ENCODE measurements at regions not wholly inside any gene's neighbourhood (a gene's known extent, or its start where the extent isn't known, plus 50 kb on each side); places are given as distances from the start of the nearest gene placed in this dataset.

DNA sequence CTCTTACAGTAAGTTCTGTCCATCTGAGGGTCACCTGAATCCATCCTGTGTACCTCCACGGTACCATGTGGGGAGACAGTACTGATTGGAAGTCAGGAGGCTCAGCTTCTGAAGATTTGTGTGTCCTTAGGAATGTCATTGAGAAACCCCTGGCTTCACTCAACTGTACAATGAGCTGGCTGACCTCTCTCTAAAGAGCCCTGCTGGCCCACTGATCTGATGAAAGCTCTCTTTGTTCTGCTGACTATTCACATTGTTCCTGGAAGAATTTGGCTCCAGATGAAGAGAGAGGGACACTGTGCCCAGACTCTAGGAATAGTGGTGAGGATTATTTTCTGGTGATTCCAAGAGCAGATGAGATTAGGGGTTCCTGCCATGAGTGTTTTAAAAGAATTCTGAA lies 141.2 kb downstream of the LURAP1L start:
- H3K27ac ChIP-seq (ENCODE audit: low read depth in 1 of 2, low read length in 2 of 2), result no peak overlapping the region
- no peaks in the 10 kb centered on the region for H3K36me3 ChIP-seq (ENCODE audit: insufficient read depth, low read length)
- no peak overlapping the region for H3K4me3 ChIP-seq (ENCODE audit: low read length)
- H3K9me3 ChIP-seq (ENCODE audit: control insufficient read depth in 1 of 2, insufficient read depth in 1 of 2, low read length in 2 of 2), result peaks cover 3 to 4% of the 10 kb centered on the region in 2 experiments
- no peaks in the 10 kb centered on the region for H3K4me1 ChIP-seq (ENCODE audit: insufficient read depth, low read length)
- intact Hi-C loops (cut with DNase I, micrococcal nuclease), result no loop called here
- H3K9me3 Mint-ChIP-seq, result peaks cover 2% of the 10 kb centered on the region
- ATAC-seq (ENCODE audit: poor library complexity) (no peak), DNase-seq (no peak)
- ChIA-PET CTCF (no interaction called here), POLR2A (no interaction called here)
- H3K27me3 Mint-ChIP-seq, result no peaks in the 10 kb centered on the region
- H3K4me1 Mint-ChIP-seq (ENCODE audit: low read depth), result no peaks in the 10 kb centered on the region
- no peaks in the 10 kb centered on the region for H3K36me3 Mint-ChIP-seq (ENCODE audit: low read depth)
- H3K27ac Mint-ChIP-seq, result no peak overlapping the region
- no peaks in the 10 kb centered on the region for H3K27me3 ChIP-seq (ENCODE audit: control insufficient read depth in 1 of 2, insufficient read depth in 2 of 2, low read length in 2 of 2)
- TF ChIP-seq, protein P1, sequence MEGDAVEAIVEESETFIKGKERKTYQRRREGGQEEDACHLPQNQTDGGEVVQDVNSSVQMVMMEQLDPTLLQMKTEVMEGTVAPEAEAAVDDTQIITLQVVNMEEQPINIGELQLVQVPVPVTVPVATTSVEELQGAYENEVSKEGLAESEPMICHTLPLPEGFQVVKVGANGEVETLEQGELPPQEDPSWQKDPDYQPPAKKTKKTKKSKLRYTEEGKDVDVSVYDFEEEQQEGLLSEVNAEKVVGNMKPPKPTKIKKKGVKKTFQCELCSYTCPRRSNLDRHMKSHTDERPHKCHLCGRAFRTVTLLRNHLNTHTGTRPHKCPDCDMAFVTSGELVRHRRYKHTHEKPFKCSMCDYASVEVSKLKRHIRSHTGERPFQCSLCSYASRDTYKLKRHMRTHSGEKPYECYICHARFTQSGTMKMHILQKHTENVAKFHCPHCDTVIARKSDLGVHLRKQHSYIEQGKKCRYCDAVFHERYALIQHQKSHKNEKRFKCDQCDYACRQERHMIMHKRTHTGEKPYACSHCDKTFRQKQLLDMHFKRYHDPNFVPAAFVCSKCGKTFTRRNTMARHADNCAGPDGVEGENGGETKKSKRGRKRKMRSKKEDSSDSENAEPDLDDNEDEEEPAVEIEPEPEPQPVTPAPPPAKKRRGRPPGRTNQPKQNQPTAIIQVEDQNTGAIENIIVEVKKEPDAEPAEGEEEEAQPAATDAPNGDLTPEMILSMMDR (IDR thresholded peaks at IDR 0.05), result no peak
- no peak overlapping the region for H3K4me3 Mint-ChIP-seq

DNA sequence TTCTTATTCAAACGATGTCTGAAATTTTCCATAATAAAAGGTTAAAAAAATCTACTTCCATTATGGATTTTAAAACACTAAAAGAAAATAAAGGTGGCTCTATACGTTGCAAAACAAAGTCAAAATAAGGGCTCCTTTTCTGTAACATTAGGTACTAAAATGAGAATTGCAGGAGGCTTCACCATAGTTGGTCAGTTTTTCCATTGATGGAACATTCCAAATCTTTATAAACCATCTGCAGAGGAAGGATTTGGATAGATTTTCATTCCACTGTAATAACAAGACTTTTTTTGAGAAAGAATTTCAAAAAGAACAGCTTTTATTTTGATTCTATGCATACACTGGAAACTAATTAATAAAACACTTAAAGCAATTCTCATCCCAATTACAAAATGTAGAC lies 145.6 kb downstream of the LURAP1L start:
- Histone ChIP-seq H3K9me3 (ENCODE audit: control insufficient read depth in 1 of 2, insufficient read depth in 1 of 2, low read length in 2 of 2) (peaks cover 0 to 5% of the 10 kb centered on the region in 2 experiments), H3K4me3 (ENCODE audit: low read length) (no peak overlapping the region), H3K27ac (ENCODE audit: low read depth in 1 of 2, low read length in 2 of 2) (no peak overlapping the region), H3K36me3 (ENCODE audit: insufficient read depth, low read length) (no peaks in the 10 kb centered on the region), H3K4me1 (ENCODE audit: insufficient read depth, low read length) (no peaks in the 10 kb centered on the region), H3K27me3 (ENCODE audit: control insufficient read depth in 1 of 2, insufficient read depth in 2 of 2, low read length in 2 of 2) (no peaks in the 10 kb centered on the region)
- no peak overlapping the region for H3K4me3 Mint-ChIP-seq
- DNase-seq, result no peak
- H3K27me3 Mint-ChIP-seq, result no peaks in the 10 kb centered on the region
- H3K4me1 Mint-ChIP-seq (ENCODE audit: low read depth), result no peaks in the 10 kb centered on the region
- H3K36me3 Mint-ChIP-seq (ENCODE audit: low read depth), result no peaks in the 10 kb centered on the region
- H3K27ac Mint-ChIP-seq, result no peak overlapping the region
- CTCF ChIA-PET, result no interaction called here
- ATAC-seq (ENCODE audit: poor library complexity), result no peak
- TF ChIP-seq, protein P1 (IDR thresholded peaks at IDR 0.05), result no peak
- POLR2A ChIA-PET, result no interaction called here
- H3K9me3 Mint-ChIP-seq, result peaks cover 8% of the 10 kb centered on the region
- intact Hi-C loops (cut with DNase I, micrococcal nuclease), result no loop called here

DNA sequence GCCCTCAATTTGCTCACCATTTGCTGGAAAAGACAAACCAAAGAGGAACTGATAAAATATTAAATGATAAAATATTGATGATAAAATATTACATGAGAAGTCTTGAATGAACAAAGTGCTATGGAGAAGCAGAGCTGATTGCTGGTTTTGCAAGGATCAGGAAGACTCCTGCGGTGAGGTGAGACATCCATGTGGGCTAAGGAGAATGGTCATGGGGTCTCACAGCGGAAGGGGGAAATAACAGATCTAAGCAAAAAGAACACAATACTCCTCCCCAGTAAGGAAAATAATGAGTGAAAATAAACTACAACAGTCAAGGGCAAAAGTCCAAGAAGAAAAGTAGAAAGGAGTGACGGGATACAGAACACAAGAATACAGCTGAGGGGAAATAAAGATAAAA lies 146.8 kb downstream of the LURAP1L start:
- no peak overlapping the region for H3K4me3 Mint-ChIP-seq
- H3K4me1 ChIP-seq (ENCODE audit: insufficient read depth, low read length), result no peaks in the 10 kb centered on the region
- peaks cover 0 to 5% of the 10 kb centered on the region in 2 experiments for H3K9me3 ChIP-seq (ENCODE audit: control insufficient read depth in 1 of 2, insufficient read depth in 1 of 2, low read length in 2 of 2)
- no peak overlapping the region for H3K27ac ChIP-seq (ENCODE audit: low read depth in 1 of 2, low read length in 2 of 2)
- no peaks in the 10 kb centered on the region for H3K27me3 ChIP-seq (ENCODE audit: control insufficient read depth in 1 of 2, insufficient read depth in 2 of 2, low read length in 2 of 2)
- DNase-seq, result no peak
- no peaks in the 10 kb centered on the region for H3K27me3 Mint-ChIP-seq
- H3K4me1 Mint-ChIP-seq (ENCODE audit: low read depth), result no peaks in the 10 kb centered on the region
- ATAC-seq (ENCODE audit: poor library complexity), result no peak
- ChIA-PET CTCF (no interaction called here), POLR2A (no interaction called here)
- TF ChIP-seq, protein P1 (IDR thresholded peaks at IDR 0.05), result no peak
- H3K9me3 Mint-ChIP-seq, result peaks cover 8% of the 10 kb centered on the region
- intact Hi-C loops (cut with DNase I, micrococcal nuclease), result no loop called here
- no peak overlapping the region for H3K27ac Mint-ChIP-seq
- H3K36me3 Mint-ChIP-seq (ENCODE audit: low read depth), result no peaks in the 10 kb centered on the region
- no peak overlapping the region for H3K4me3 ChIP-seq (ENCODE audit: low read length)
- H3K36me3 ChIP-seq (ENCODE audit: insufficient read depth, low read length), result no peaks in the 10 kb centered on the region
